Neuronal stem cell (in vitro differentiated cells): ENCODE measurements at regions not wholly inside any gene's neighbourhood (a gene's known extent, or its start where the extent isn't known, plus 50 kb on each side); places are given as distances from the start of the nearest gene placed in this dataset.

Experiments used
- DNase-seq: peaks from one replicate; pipeline ENCODE4 v3.0.0-alpha.2; 2013; ENCODE audit warnings: low spot score
- H2AFZ ChIP-seq: one replicate; pipeline ENCODE4 v1.6.1; 2013; ENCODE audit warnings: mild to moderate bottlenecking, low read length, inconsistent platforms
- H2AK5ac ChIP-seq: 2 replicates; pipeline ENCODE4 v1.6.1; 2013; ENCODE audit warnings: low read depth, mild to moderate bottlenecking, inconsistent platforms, low read length, moderate library complexity, mixed read lengths
- H2BK120ac ChIP-seq: 2 replicates; pipeline ENCODE4 v1.6.1; 2013; ENCODE audit warnings: low read depth, mild to moderate bottlenecking, inconsistent platforms, low read length, moderate library complexity, mixed read lengths
- H2BK12ac ChIP-seq: one replicate; pipeline ENCODE4 v1.6.1; 2013; ENCODE audit warnings: low read length, inconsistent platforms
- H2BK15ac ChIP-seq: 2 replicates; pipeline ENCODE4 v1.6.1; 2013; ENCODE audit warnings: mild to moderate bottlenecking, low read length, inconsistent platforms, mixed read lengths
- H2BK5ac ChIP-seq: one replicate; pipeline ENCODE4 v1.6.1; 2013; ENCODE audit warnings: inconsistent platforms, mild to moderate bottlenecking, low read length, moderate library complexity
- H3K14ac ChIP-seq: one replicate; pipeline ENCODE4 v1.6.1; 2013; ENCODE audit warnings: low read length, inconsistent platforms
- H3K18ac ChIP-seq: 2 replicates; pipeline ENCODE4 v1.6.1; 2013; ENCODE audit warnings: low read length, inconsistent platforms
- H3K23ac ChIP-seq: 2 replicates; pipeline ENCODE4 v1.6.1; 2013; ENCODE audit warnings: low read depth, mild to moderate bottlenecking, mixed read lengths, low read length, inconsistent platforms; ENCODE audit not compliant: poor library complexity
- H3K27ac ChIP-seq: replicated peaks from 3 replicates; pipeline ENCODE4 v1.5.1; 2013; ENCODE audit warnings: low read length, inconsistent platforms
- H3K27me3 ChIP-seq, 3 experiments: 2 replicates each; pipeline ENCODE4 v1.6.1; 2013; ENCODE audit warnings: low read length in 3 of 3, mild to moderate bottlenecking in 2 of 3, inconsistent platforms in 1 of 3, low read depth in 1 of 3, mixed read lengths in 1 of 3, moderate library complexity in 1 of 3; ENCODE audit not compliant: control insufficient read depth in 3 of 3, insufficient read depth in 3 of 3
- H3K36me3 ChIP-seq, 2 donors: replicated peaks in 1 of 2; 2 replicates each; pipeline ENCODE4 v1.6.1; 2013; ENCODE audit warnings: low read length in 2 of 2; ENCODE audit not compliant: control insufficient read depth in 2 of 2, insufficient read depth in 2 of 2
- H3K4ac ChIP-seq: 2 replicates; pipeline ENCODE4 v1.6.1; 2013; ENCODE audit warnings: inconsistent platforms, mild to moderate bottlenecking, low read length, moderate library complexity
- H3K4me1 ChIP-seq, 2 donors: 1 replicate in 1 of 2; 2 replicates in 1 of 2; pipeline ENCODE4 v1.6.1; 2013; ENCODE audit warnings: low read length in 2 of 2, low read depth in 1 of 2; ENCODE audit not compliant: control insufficient read depth in 2 of 2, insufficient read depth in 1 of 2
- H3K4me2 ChIP-seq: one replicate; pipeline ENCODE4 v1.6.1; 2013; ENCODE audit warnings: mild to moderate bottlenecking, low read length, inconsistent platforms; ENCODE audit not compliant: insufficient read depth, poor library complexity, severe bottlenecking
- H3K4me3 ChIP-seq, 2 donors: 2 replicates each; pipeline ENCODE4 v1.5.1; 2013; ENCODE audit warnings: low read length in 2 of 2, mild to moderate bottlenecking in 2 of 2, inconsistent platforms in 1 of 2, moderate library complexity in 1 of 2
- H3K79me1 ChIP-seq: one replicate; pipeline ENCODE4 v1.6.1; 2013; ENCODE audit warnings: low read depth, mild to moderate bottlenecking, inconsistent platforms, low read length, moderate library complexity
- H3K9ac ChIP-seq: one replicate; pipeline ENCODE4 v1.6.1; 2013; ENCODE audit warnings: mild to moderate bottlenecking, low read depth, low read length, inconsistent platforms; ENCODE audit not compliant: poor library complexity
- H3K9me3 ChIP-seq, 2 donors: replicated peaks in 1 of 2; 2 replicates each; pipeline versions ENCODE3 to v1.6.1; 2013; ENCODE audit warnings: low read length in 2 of 2, mild to moderate bottlenecking in 2 of 2, inconsistent platforms in 1 of 2, low read depth in 1 of 2, mixed read lengths in 1 of 2, moderate library complexity in 1 of 2; ENCODE audit not compliant: control insufficient read depth in 2 of 2, insufficient read depth in 1 of 2
- H4K8ac ChIP-seq: one replicate; pipeline ENCODE4 v1.6.1; 2013; ENCODE audit warnings: low read depth, mild to moderate bottlenecking, inconsistent platforms, low read length, moderate library complexity
- H4K91ac ChIP-seq: one replicate; pipeline ENCODE4 v1.6.1; 2013; ENCODE audit warnings: low read length, low read depth, mild to moderate bottlenecking, inconsistent platforms; ENCODE audit not compliant: poor library complexity
- WGBS, 2 donors: extraction: QIAGEN DNeasy Blood & Tissue Kit; methylation state at CpG; one replicate each; pipeline ENCODE4 v1.1.7; 2013; ENCODE audit warnings: missing lambda C conversion rate in 2 of 2, mixed read lengths in 1 of 2; ENCODE audit not compliant: insufficient read length in 2 of 2, insufficient replicate concordance in 1 of 2; ENCODE audit errors: extremely low coverage in 2 of 2; 5-methylcytosine and 5-hydroxymethylcytosine counted together

- H2BK15ac ChIP-seq, result no peak overlapping the region
- H2AK5ac ChIP-seq, result no peak overlapping the region
- H3K4ac ChIP-seq, result no peak overlapping the region
- no peak overlapping the region for H3K23ac ChIP-seq
- no peaks in the 10 kb centered on the region for H3K79me1 ChIP-seq
- H2AFZ ChIP-seq, result no peak overlapping the region
- no peaks in the 10 kb centered on the region for H3K36me3 ChIP-seq
- no peak overlapping the region for H3K14ac ChIP-seq
- H3K4me3 ChIP-seq, result no peak overlapping the region
- H2BK120ac ChIP-seq, result no peak overlapping the region
- no peak overlapping the region for H3K27ac ChIP-seq
- no peak overlapping the region for H2BK5ac ChIP-seq
- no peak overlapping the region for H2BK12ac ChIP-seq
- no peak overlapping the region for H3K4me2 ChIP-seq
- no peak overlapping the region for H3K9ac ChIP-seq
- no peak overlapping the region for H4K8ac ChIP-seq
- H4K91ac ChIP-seq, result no peak overlapping the region
- no peak for DNase-seq
- no peaks in the 10 kb centered on the region for H3K27me3 ChIP-seq
- H3K9me3 ChIP-seq, result no peaks in the 10 kb centered on the region
- no peak overlapping the region for H3K18ac ChIP-seq
- WGBS, 2 donors, result no CpG with 5 or more reads among the region's 2 CpGs
- no peaks in the 10 kb centered on the region for H3K4me1 ChIP-seq
These were observed 103.5 kb upstream of the OTUD4 start for GRCh38 chr4:145283909-145284308.

GRCh38 chr4:145281951-145282350 is 101.6 kb upstream of the OTUD4 start:
- DNase-seq, result no peak
- Histone ChIP-seq H3K36me3 (no peaks in the 10 kb centered on the region), H3K79me1 (no peaks in the 10 kb centered on the region), H2AFZ (no peak overlapping the region), H3K9ac (no peak overlapping the region), H3K4ac (no peak overlapping the region), H3K4me3 (no peak overlapping the region), H2BK12ac (no peak overlapping the region), H3K18ac (no peak overlapping the region), H2BK15ac (no peak overlapping the region), H2BK120ac (no peak overlapping the region), H2AK5ac (no peak overlapping the region), H4K8ac (no peak overlapping the region), H4K91ac (no peak overlapping the region), H3K14ac (no peak overlapping the region), H2BK5ac (no peak overlapping the region), H3K4me1 (no peaks in the 10 kb centered on the region), H3K27me3 (no peaks in the 10 kb centered on the region), H3K9me3 (no peaks in the 10 kb centered on the region), H3K23ac (no peak overlapping the region), H3K4me2 (no peak overlapping the region), H3K27ac (no peak overlapping the region)
- no CpG with 5 or more reads among the region's 1 CpG for WGBS, 2 donors

DNA sequence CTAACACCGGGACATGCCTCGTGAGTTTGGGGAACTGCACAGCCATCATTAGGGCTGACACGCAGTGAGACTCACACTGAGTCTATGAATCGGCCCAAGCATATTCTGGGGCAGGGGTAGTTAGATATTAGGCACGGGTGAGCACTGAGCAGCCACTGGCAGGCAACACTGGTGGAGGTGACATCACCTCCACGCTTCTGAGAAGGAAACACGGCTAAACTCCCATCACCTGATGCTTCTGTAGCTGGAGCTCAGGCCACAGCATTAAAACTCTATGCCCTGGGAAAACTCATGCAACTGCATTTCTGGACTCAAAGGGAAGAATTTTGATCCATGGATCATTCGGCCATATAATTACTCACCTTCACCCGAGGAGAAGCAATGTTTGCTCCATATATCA is 100.8 kb upstream of the OTUD4 start:
- H3K4ac ChIP-seq, result no peak overlapping the region
- WGBS, 2 donors, result no CpG with 5 or more reads among the region's 9 CpGs
- H3K9ac ChIP-seq, result no peak overlapping the region

GRCh38 chr4:145280541-145280940 is 100.2 kb upstream of the OTUD4 start:
- H2BK5ac ChIP-seq, result no peak overlapping the region
- no peak overlapping the region for H3K14ac ChIP-seq
- H3K23ac ChIP-seq, result no peak overlapping the region
- no peaks in the 10 kb centered on the region for H3K79me1 ChIP-seq
- no peak overlapping the region for H4K91ac ChIP-seq
- H2BK120ac ChIP-seq, result no peak overlapping the region
- H3K4me2 ChIP-seq, result no peak overlapping the region
- H2BK15ac ChIP-seq, result no peak overlapping the region
- no peak overlapping the region for H2AFZ ChIP-seq
- H2BK12ac ChIP-seq, result no peak overlapping the region
- no peaks in the 10 kb centered on the region for H3K27me3 ChIP-seq
- no peaks in the 10 kb centered on the region for H3K4me1 ChIP-seq
- H2AK5ac ChIP-seq, result no peak overlapping the region
- H3K9me3 ChIP-seq, result no peaks in the 10 kb centered on the region
- H4K8ac ChIP-seq, result no peak overlapping the region
- H3K4ac ChIP-seq, result no peak overlapping the region
- no peak overlapping the region for H3K9ac ChIP-seq
- H3K18ac ChIP-seq, result no peak overlapping the region
- no CpG with 5 or more reads among the region's 3 CpGs for WGBS, 2 donors
- DNase-seq, result no peak
- no peaks in the 10 kb centered on the region for H3K36me3 ChIP-seq
- no peak overlapping the region for H3K4me3 ChIP-seq
- H3K27ac ChIP-seq, result no peak overlapping the region

More for the DNA sequence above, 100.8 kb upstream of the OTUD4 start:
- H3K14ac ChIP-seq, result no peak overlapping the region
- H2AK5ac ChIP-seq, result no peak overlapping the region
- H4K8ac ChIP-seq, result no peak overlapping the region
- H2BK12ac ChIP-seq, result no peak overlapping the region
- H3K4me2 ChIP-seq, result no peak overlapping the region
- H3K23ac ChIP-seq, result no peak overlapping the region
- H3K9me3 ChIP-seq, result no peaks in the 10 kb centered on the region
- H3K27ac ChIP-seq, result no peak overlapping the region
- no peak overlapping the region for H2BK5ac ChIP-seq
- H3K4me3 ChIP-seq, result no peak overlapping the region
- no peaks in the 10 kb centered on the region for H3K4me1 ChIP-seq
- no peak for DNase-seq
- H3K79me1 ChIP-seq, result no peaks in the 10 kb centered on the region
- no peaks in the 10 kb centered on the region for H3K27me3 ChIP-seq
- no peak overlapping the region for H2BK120ac ChIP-seq
- no peaks in the 10 kb centered on the region for H3K36me3 ChIP-seq
- H2BK15ac ChIP-seq, result no peak overlapping the region
- no peak overlapping the region for H4K91ac ChIP-seq
- H2AFZ ChIP-seq, result peak overlapping the region; percentile 29
- H3K18ac ChIP-seq, result no peak overlapping the region
